DMS114 treated with DMSO at 0.1 percent for 48 hours (cell line): ENCODE measurements at regions not wholly inside any gene's neighbourhood (a gene's known extent, or its start where the extent isn't known, plus 50 kb on each side); places are given as distances from the start of the nearest gene placed in this dataset.

ENCODE experiments used
- DNase-seq: peaks from one replicate; lab custom pipeline; 2025; ENCODE audit not compliant: unreplicated experiment; lab: John Stamatoyannopoulos, UW

- DNase-seq: no peak
Measured at GRCh38 chr5:158559643-158560042, 540.1 kb downstream of the EBF1 start.

- DNase-seq: no peak
Measured at GRCh38 chr5:158559066-158559465, 540.6 kb downstream of the EBF1 start.

GRCh38 chr5:158553962-158554336, 545.8 kb downstream of the EBF1 start:
- DNase-seq: no peak

DNA sequence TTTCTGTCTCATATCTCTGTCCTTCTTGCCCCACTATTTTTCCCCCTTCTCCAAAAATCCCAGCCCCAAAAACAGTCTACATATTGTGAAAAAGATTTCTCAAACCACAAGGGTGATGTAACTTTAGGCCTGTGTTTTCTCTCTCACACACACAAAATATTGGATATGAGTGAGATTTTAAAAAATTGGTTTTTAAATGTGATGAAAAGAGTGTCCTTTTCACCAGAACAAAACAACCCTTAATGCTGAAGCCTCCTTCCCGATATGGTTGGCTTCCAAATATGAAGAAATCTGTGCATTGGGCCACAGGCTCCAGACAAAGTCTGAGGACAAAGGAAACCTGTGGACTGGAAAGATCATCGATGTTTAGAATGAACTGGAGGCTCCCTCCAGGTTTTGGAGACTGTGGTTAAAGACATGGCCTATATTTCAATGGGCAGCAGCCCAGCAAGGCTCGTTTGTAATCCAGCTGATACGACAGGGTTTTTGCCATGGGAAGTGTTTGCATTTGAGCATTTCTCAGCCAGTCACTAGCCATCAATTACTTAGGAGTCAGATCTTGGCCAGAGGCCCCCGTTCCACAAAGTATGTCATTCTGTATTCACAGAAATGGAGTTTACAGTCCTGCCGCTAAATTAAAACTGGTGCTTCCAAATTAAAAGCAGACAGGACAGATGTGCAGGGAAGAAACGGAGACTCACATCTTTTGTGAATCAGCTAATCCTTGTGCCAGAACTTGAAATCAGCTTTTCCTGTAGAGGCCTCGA, 546.3 kb downstream of the EBF1 start:
- DNase-seq: no peak

DNA sequence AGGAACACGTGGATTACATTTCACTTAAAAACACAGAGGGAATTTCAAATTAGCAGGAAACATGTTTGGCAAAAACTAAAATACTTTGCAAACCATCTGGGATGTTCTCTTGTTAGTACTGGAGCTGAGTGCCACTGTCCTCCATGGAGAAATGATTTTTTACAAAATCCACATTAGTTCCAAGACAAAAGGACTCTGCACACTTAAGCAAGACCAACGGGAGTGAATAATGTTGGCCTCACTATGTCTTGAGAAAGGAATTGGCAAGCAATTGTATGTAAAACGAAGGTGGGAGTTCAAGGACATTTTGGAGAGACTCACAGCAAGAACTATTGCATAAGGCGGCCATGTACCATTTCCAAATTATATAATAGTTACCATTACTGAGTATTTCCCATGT, 547.5 kb downstream of the EBF1 start:
- DNase-seq: no peak

- no peak for DNase-seq
Measured at GRCh38 chr5:158549311-158549710, 550.4 kb downstream of the EBF1 start.

DNA sequence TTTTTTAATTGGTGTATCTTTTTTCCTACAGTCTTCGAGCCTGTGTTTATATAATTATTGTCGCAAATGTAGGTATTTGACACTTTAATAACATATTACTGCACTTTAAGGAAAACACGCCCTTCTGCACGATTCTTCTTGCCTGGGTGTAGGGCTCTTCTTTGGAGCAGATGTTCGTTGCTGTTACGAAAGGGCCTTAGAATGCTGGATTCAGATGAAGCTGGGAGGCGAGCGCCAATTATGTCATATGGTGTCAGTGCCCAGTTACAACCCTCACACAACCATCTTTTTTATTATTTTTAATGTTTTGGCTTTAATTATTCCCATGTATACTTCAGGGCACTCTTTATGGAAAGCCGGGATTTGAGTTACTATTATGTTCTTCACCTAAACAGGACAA, 553.0 kb downstream of the EBF1 start:
- DNase-seq: no peak

DNA sequence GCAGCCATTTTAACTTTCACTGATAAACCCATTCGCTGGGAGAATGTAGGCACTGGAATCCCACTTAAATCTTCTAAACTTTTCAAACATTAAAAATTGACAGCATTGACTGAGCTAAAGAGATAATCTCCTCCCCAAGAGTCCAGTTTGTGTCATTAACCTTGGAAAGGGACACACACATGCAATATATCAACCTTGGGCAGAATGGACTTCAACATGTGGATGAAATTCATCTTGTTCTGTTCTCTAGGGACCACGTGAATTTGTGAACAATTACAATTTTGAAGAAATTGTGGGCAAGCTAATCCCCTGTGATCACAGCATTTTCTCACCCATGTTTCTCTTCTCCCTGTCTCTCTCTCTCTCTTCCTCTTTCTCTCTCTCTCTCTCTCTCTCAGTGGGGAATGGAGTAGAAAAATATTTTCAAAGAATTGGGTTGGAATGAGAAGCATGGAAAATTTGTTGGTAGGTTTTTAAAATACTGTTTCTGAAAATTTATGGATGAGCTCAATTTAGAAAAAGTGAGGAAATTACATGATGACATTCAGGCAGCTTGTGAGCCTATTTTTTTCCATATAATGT, 553.7 kb downstream of the EBF1 start:
- no peak for DNase-seq

GRCh38 chr5:158544388-158545339, 555.1 kb downstream of the EBF1 start:
- DNase-seq: no peak

DNA sequence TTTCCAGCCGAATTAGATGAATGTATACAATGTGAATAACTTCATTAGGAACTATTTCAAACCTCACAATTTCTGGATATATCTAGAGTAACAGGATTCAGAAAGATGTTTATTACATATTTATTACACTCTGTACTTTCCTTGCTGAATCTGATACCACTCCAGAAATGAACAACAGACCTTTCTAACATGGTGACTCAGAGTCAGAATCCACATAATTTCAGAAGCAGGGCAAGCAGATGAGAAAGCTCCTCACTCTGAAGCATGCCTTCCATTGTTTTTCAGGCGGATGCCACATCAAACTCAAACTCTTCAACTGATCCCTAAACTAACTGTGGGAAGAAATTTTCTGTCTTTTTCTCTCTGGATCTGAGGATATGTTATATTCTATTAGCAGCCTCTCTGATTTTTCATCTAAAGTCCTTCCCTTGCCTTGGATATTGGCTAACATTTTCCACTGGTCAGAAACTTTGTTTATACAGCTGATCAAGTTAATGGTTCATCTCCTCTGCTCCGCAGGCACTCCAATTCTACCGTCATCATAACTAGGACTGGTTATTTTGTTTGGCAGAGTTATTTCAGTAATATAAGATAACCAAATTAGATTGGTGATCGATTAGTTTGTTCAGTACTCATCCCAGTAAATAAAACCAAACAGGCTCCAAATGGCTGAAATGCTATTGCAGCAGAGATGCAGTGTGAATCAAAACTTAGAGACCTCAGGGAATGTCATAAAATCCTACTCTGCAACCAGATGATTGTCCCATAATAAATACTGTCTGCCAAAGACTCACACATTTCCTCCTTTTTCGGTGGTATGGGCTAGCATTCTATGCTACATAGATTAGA, 556.0 kb downstream of the EBF1 start:
- DNase-seq: no peak

DNA sequence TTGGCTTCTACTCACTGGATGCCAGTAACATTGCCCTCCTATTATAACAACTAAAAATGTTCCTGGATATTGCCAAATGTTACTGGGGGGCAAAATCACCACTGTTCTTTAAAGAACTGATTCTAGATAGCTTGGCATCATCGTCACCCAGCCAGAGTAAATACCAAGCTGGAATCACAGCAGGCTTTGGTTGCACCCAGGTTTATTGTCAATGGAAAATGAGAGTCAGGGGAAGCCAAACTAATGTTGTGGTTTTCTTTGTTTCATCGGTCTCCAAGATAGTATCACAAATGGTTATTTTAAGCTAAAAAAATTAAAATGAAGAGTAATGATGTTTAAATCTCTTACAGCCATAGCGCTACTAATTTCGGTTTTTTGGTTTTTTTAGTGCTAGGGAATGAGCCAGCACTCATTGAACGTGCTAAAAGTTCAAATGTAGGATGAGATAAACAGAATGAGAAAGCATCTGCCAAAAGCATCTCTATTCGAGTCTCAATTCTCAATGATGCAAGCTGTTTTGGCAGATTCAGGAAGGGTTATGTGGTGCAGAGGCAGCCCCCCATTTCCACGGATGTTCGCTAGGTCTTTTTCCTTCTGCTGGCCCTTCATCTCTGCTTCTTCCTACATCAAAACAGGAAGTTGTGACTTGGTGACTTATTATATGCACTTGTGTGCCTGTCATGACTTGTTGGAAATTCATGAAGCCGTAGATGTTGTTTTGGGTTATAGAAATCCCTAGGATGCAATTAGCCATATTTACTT, 558.0 kb downstream of the EBF1 start:
- no peak for DNase-seq

DNA sequence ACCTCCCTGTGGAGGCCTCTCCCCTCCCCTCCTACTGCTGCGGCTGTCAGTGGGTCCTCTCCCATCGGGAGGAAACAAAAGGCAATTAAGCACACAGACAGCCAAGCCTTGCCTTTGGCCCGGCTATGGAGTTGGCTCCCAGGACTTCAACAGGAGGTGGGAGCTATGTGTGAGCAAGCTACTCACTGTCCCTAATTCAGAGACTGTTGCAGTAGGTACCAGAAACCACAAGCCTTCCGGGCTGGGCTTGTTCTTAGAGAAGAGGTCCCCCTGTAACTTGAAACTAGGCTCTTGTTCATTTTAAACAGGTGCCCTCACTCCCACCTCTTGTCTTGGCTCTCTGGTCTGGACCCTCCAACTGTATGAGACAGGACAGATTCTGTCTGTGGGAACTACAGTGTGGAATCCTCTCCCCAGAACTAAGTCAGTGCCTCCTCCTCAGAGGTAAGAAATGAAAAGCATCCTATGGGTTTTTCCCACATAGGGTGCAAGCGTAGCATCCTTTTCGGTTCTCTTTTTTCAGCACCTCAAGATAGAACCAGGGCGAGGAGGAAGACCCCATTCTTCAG, 561.1 kb downstream of the EBF1 start:
- no peak for DNase-seq

GRCh38 chr5:158537366-158537765, 562.4 kb downstream of the EBF1 start:
- DNase-seq: no peak

DNA sequence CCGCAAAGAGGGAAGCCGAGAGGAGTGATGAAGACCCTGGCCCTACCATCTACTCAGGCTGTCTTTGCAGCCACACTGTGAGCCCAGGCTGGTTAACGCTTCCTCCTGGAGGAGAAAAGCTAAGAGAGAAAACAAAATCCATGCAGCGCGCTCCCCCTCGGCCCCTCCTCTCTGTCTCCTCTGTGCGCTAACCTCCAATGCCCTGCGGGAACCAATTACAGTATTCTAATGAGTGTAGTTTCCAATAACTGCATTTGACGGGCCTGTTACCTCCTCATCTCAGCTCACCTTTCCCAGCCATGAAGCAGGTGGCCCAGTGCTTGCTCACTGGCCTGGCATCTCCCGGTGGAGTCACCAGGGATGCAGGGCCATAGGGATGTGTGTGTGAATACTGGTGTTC, 565.5 kb downstream of the EBF1 start:
- DNase-seq: no peak

DNA sequence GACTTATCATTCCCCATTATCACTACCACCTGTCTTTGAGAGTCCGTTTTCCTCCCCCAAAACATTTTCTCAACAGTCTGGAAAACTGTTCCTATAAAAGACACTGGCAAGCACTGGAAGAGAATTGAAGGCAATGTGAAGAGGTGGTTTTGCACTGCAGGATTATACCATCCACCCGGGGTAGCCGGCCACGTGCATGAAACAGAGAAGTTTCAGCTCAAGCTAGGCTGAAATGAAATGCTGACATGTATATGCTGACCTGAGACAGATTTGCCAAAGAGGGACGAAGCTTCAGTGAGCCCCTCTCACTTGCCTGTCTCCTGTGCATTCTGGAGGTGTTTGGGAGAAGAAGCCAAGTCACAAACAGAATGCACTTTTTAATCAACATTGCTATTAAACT, 567.0 kb downstream of the EBF1 start:
- DNase-seq: no peak

DNA sequence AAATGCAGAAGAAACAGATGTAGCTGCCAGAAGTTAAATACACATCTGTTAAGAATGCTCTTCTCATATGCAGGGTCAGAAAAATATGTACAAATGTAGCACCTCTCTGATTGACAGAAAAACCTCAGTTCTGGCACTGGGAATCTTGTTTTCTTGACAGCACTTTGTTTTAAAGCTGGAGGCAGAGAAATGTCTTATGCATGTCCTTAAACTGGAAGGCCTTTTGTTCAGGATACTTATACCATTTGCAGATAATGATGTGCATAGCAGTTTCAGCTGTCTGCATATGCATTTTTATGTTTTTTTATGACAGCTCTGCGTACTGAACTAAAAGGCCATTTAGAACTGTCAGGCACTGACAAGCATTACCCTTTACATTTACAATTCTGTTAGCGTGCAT, 567.9 kb downstream of the EBF1 start:
- DNase-seq: no peak

DNA sequence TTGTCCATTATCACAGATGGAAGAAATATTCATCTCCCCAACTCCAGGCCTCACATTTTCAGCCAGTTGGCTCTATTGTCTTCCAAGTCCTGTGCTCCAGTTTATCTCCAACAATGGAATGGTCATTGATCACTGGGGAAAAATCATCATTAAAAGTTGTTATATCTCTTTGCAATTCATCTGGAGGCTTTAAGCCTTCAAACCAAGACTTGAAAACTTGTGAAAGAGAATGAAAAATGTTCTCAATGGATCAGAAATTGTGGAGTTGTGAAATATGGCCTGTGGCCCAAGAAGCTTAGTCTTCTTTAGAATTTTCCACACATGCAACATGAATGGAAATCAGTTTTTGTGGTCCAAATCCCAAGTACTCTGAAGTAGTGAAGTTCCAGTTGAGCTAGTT, 569.6 kb downstream of the EBF1 start:
- DNase-seq: no peak

GRCh38 chr5:158529454-158529853, 570.3 kb downstream of the EBF1 start:
- no peak for DNase-seq

GRCh38 chr5:158525663-158526062, 574.1 kb downstream of the EBF1 start:
- DNase-seq: no peak

DNA sequence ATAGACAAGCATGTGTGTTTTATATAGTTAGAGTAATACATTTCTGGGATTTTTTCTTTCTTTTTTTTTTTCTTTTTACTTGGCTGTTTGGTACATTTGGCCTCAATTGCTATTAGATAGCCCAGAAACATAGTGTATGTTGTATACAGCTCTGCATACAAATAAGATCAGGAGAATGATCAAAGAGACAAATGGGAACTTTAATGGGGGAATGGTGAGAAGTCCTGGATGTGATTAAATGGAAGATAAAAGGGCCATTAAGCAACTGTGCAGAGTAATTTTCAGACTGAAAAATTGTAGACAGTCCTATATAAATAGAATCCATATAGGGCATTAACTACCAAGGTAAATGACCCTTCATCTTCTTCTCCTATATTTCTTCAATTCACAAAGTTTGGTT, 575.6 kb downstream of the EBF1 start:
- no peak for DNase-seq
